SK-N-SH (cell line): ENCODE measurements at regions not wholly inside any gene's neighbourhood (a gene's known extent, or its start where the extent isn't known, plus 50 kb on each side); places are given as distances from the start of the nearest gene placed in this dataset.

ENCODE experiments used
- CTCF ChIA-PET: fragments of 300-600, 350-600 bp; formaldehyde crosslinking; extraction: SDS; loops from one replicate; lab custom pipeline; 2021; lab: Yijun Ruan, JAX
- POLR2A ChIA-PET: fragments of 350-600 bp; sonication (Branson Sonifier 250); formaldehyde crosslinking; extraction: SDS; loops from one replicate; lab custom pipeline; 2020; ENCODE audit warnings: antibody characterized with exemption, inconsistent platforms; lab: Yijun Ruan, JAX
- DNase-seq: peaks from one replicate; pipeline ENCODE4 v3.0.0; 2012
- H2AFZ ChIP-seq: fragments of 200-600 bp; sonication (generic); 2 replicates; pipeline ENCODE4 v1.8.1; 2016; ENCODE audit warnings: antibody characterized with exemption, mild to moderate bottlenecking, low read depth
- H3F3A ChIP-seq: fragments of 200-600 bp; sonication (generic); replicated peaks from 2 replicates; pipeline ENCODE3; 2016; ENCODE audit warnings: antibody characterized with exemption, mild to moderate bottlenecking; ENCODE audit not compliant: insufficient read depth
- H3K27ac ChIP-seq, 2 experiments: fragments of 200-500 bp in 1 of 2; fragments of 200-600 bp in 1 of 2; sonication (Bioruptor generic) in 1 of 2; sonication (generic), shearing (Covaris generic) in 1 of 2; 2 replicates each; pipeline versions ENCODE4 v1.5.1 to v1.6.1; 2014 to 2016; ENCODE audit warnings: low read depth in 2 of 2, inconsistent platforms in 1 of 2, low read length in 1 of 2, mild to moderate bottlenecking in 1 of 2, mixed read lengths in 1 of 2
- H3K27me3 ChIP-seq: fragments of 200-600 bp; sonication (generic), shearing (Covaris generic); 2 replicates; pipeline ENCODE4 v1.6.1; 2016; ENCODE audit warnings: mixed run types; ENCODE audit not compliant: insufficient read depth
- H3K36me3 ChIP-seq, 2 experiments: fragments of 200-500 bp in 1 of 2; fragments of 200-600 bp in 1 of 2; sonication (Bioruptor generic) in 1 of 2; sonication (generic) in 1 of 2; replicated peaks in 1 of 2; 2 replicates each; pipeline versions ENCODE3 to v1.5.1; 2014 to 2016; ENCODE audit warnings: low read length in 1 of 2, mild to moderate bottlenecking in 1 of 2; ENCODE audit not compliant: insufficient read depth in 2 of 2, control insufficient read depth in 1 of 2
- H3K4me1 ChIP-seq, 2 experiments: fragments of 200-500 bp in 1 of 2; fragments of 200-600 bp in 1 of 2; sonication (Bioruptor generic) in 1 of 2; sonication (generic), shearing (Covaris generic) in 1 of 2; 2 replicates each; pipeline versions ENCODE4 v1.5.1 to v1.6.1; 2014 to 2016; ENCODE audit warnings: low read depth in 1 of 2, low read length in 1 of 2, mixed run types in 1 of 2; ENCODE audit not compliant: insufficient read depth in 2 of 2, control insufficient read depth in 1 of 2
- H3K4me2 ChIP-seq: fragments of 200-600 bp; sonication (generic), shearing (Covaris generic); 2 replicates; pipeline ENCODE4 v1.6.1; 2017; ENCODE audit warnings: mixed run types
- H3K4me3 ChIP-seq, 2 experiments: fragments of 200-500 bp in 1 of 2; fragments of 200-600 bp in 1 of 2; sonication (Bioruptor generic) in 1 of 2; sonication (generic), shearing (Covaris generic) in 1 of 2; 2 replicates each; pipeline versions ENCODE4 v1.5.1 to v1.8.1; 2014 to 2016; ENCODE audit warnings: low read depth in 2 of 2, inconsistent platforms in 1 of 2, low read length in 1 of 2, mild to moderate bottlenecking in 1 of 2, mixed read lengths in 1 of 2, moderate library complexity in 1 of 2
- H3K79me2 ChIP-seq: fragments of 200-600 bp; sonication (generic); 2 replicates; pipeline ENCODE4 v1.8.1; 2017; ENCODE audit warnings: mild to moderate bottlenecking; ENCODE audit not compliant: insufficient read depth
- H3K9ac ChIP-seq: fragments of 200-600 bp; sonication (generic); 2 replicates; pipeline ENCODE4 v1.6.1; 2017; ENCODE audit warnings: mixed run types
- H3K9me2 ChIP-seq: fragments of 200-600 bp; sonication (generic); 2 replicates; pipeline ENCODE4 v1.6.1; 2017; ENCODE audit warnings: mixed run types
- H3K9me3 ChIP-seq: fragments of 200-600 bp; sonication (generic); 2 replicates; pipeline ENCODE4 v1.6.1; 2017; ENCODE audit warnings: mixed run types, mild to moderate bottlenecking, moderate library complexity
- H4K20me1 ChIP-seq: fragments of 200-600 bp; sonication (generic); 2 replicates; pipeline ENCODE4 v1.6.1; 2017; ENCODE audit warnings: mild to moderate bottlenecking, mixed run types; ENCODE audit not compliant: insufficient read depth
- CHD2 ChIP-seq: fragments of 150-350 bp; IDR thresholded peaks from 2 replicates; pipeline ENCODE4 v1.6.1; 2018; ENCODE audit warnings: low read length; ENCODE audit not compliant: partially characterized antibody
- CTCF ChIP-seq: fragments of 200-600 bp; sonication (generic); IDR thresholded peaks from 2 replicates; pipeline ENCODE4 v1.6.1; 2017; ENCODE audit warnings: antibody characterized with exemption, mild to moderate bottlenecking, moderate library complexity
- ELF1 ChIP-seq: IDR thresholded peaks from 2 replicates; pipeline ENCODE4 v1.4.0; 2012
- EP300 ChIP-seq, 2 experiments: IDR thresholded peaks; 2 replicates each; pipeline versions ENCODE4 v1.4.0 to v1.6.1; 2012; ENCODE audit warnings: borderline replicate concordance in 1 of 2, low read depth in 1 of 2, low read length in 1 of 2
- EZH2phosphoT487 ChIP-seq: fragments of 200-600 bp; sonication (generic); IDR thresholded peaks from 2 replicates; pipeline ENCODE4 v1.6.1; 2017; ENCODE audit warnings: low read depth, mixed run types, mild to moderate bottlenecking, antibody characterized with exemption, moderate library complexity, borderline replicate concordance
- FOSL2 ChIP-seq: IDR thresholded peaks from 2 replicates; pipeline ENCODE4 v1.4.0; 2012; ENCODE audit warnings: low read depth, mild to moderate bottlenecking, moderate library complexity, borderline replicate concordance
- GATA2 ChIP-seq: sonication (generic); formaldehyde crosslinking; IDR thresholded peaks from 2 replicates; pipeline ENCODE4 v1.5.0; 2020; ENCODE audit warnings: mild to moderate bottlenecking, missing genetic modification reagents
- MEF2A ChIP-seq: IDR thresholded peaks from 2 replicates; pipeline ENCODE4 v1.4.0; 2012; ENCODE audit warnings: low read depth, borderline replicate concordance
- NRF1 ChIP-seq: IDR thresholded peaks from 2 replicates; pipeline ENCODE4 v1.6.1; 2012; ENCODE audit warnings: low read depth, mild to moderate bottlenecking, low read length
- PBX3 ChIP-seq: IDR thresholded peaks from 2 replicates; pipeline ENCODE4; 2012
- POLR2AphosphoS5 ChIP-seq: IDR thresholded peaks from 2 replicates; pipeline ENCODE4 v1.6.1; 2012; ENCODE audit warnings: low read depth, low read length
- RCOR1 ChIP-seq: fragments of 150-350 bp; IDR thresholded peaks from 2 replicates; pipeline ENCODE4 v1.6.1; 2017; ENCODE audit warnings: antibody characterized with exemption, low read length
- RFX5 ChIP-seq: IDR thresholded peaks from 2 replicates; pipeline ENCODE4 v1.6.1; 2012; ENCODE audit warnings: mild to moderate bottlenecking, improper control_type of control experiment, low read length
- RXRA ChIP-seq: IDR thresholded peaks from 2 replicates; pipeline ENCODE4 v1.4.0; 2012; ENCODE audit warnings: low read depth, mild to moderate bottlenecking, borderline replicate concordance
- SIN3A ChIP-seq: IDR thresholded peaks from 2 replicates; pipeline ENCODE4 v1.6.1; 2012; ENCODE audit warnings: low read depth, mild to moderate bottlenecking, low read length, moderate library complexity, borderline replicate concordance
- SMC3 ChIP-seq: IDR thresholded peaks from 2 replicates; pipeline ENCODE4 v1.6.1; 2012; ENCODE audit warnings: low read depth, low read length, improper control_type of control experiment
- TEAD4 ChIP-seq: IDR thresholded peaks from 2 replicates; pipeline ENCODE4 v1.4.0; 2012; ENCODE audit warnings: mild to moderate bottlenecking, borderline replicate concordance; ENCODE audit not compliant: insufficient read depth
- YY1 ChIP-seq: IDR thresholded peaks from 2 replicates; pipeline ENCODE4 v1.4.0; 2012; ENCODE audit warnings: low read depth, mild to moderate bottlenecking
- WGBS: methylation state at CpG from one replicate; pipeline ENCODE4 v1.1.6; 2017; ENCODE audit warnings: low lambda C conversion rate; 5-methylcytosine and 5-hydroxymethylcytosine counted together

GRCh38 chr10:9166770-9167169 is 1112.3 kb downstream of the GATA3 start (continued):
- no peak for TF ChIP-seq CTCF
- no peak for TF ChIP-seq RXRA
- TF ChIP-seq FOSL2 = no peak
- TF ChIP-seq MEF2A = no peak
- TF ChIP-seq GATA2 = no peak

GRCh38 chr10:9172276-9172675 is 1117.8 kb downstream of the GATA3 start:
- Histone ChIP-seq H3F3A (no peaks in the 10 kb centered on the region), H3K27me3 (no peaks in the 10 kb centered on the region), H3K9me2 (no peaks in the 10 kb centered on the region), H3K4me2 (no peak overlapping the region), H3K4me3 (no peak overlapping the region), H3K9me3 (no peaks in the 10 kb centered on the region; the same call in 1 of the 2 replicates), H4K20me1 (no peaks in the 10 kb centered on the region), H3K9ac (no peak overlapping the region), H2AFZ (no peak overlapping the region), H3K27ac (no peak overlapping the region), H3K4me1 (no peaks in the 10 kb centered on the region), H3K79me2 (no peaks in the 10 kb centered on the region), H3K36me3 (no peaks in the 10 kb centered on the region)
- POLR2A ChIA-PET = no interaction called here
- TF ChIP-seq NRF1 (no peak), EP300 (IDR thresholded peaks at IDR 0.05; ENCODE audit: borderline replicate concordance in 1 of 2, low read depth in 1 of 2, low read length in 1 of 2) (no peak), POLR2AphosphoS5 (no peak), RFX5 (no peak), TEAD4 (no peak), SIN3A (no peak), GATA2 (no peak), YY1 (no peak), RCOR1 (no peak), SMC3 (no peak), CHD2 (no peak), RXRA (no peak), EZH2phosphoT487 (no peak), ELF1 (no peak), PBX3 (no peak)
- CTCF ChIA-PET = no interaction called here
- no peak for DNase-seq
- WGBS = 64% methylated on average over 1 of the region's 1 CpG
